ENCODE measurements at regions not wholly inside any gene's neighbourhood (a gene's known extent, or its start where the extent isn't known, plus 50 kb on each side); places are given as distances from the start of the nearest gene placed in this dataset.

DNA sequence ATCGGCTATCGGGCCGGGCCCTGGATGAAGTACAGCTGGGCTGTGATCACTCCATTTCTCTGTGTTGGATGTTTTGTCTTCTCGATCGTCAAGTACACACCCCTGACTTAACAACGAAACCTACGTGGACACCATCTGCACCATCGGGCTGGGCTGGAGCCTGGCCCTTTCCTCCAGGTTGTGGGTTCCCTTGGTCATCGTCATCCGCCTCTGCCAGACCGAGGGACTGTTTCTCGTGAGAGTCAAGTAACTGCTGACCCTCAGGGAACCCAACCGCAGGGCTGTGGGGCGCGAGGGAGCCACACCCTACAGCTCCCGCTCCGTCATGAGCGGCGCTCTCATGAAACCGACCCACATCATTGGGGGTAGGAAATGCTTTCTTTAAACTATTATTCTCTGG, 842.4 kb upstream of the TMPRSS15 start:
- in situ Hi-C loops (cut with MboI; ENCODE audit: low sequenced_read_pairs in 4 of 4) (loop anchor here in 1 of 4 donors (10.0 kb wide), 1 partner anchor 59 kb away; no protein-coding TSS in a partner anchor), intact Hi-C loops (cut with DNase I; ENCODE audit: low total_unique reads) (no loop called here)
- H3K27ac ChIP-seq: no peak overlapping the region
- no peak overlapping the region for H3K4me3 ChIP-seq
- DNase-seq (no peak), ATAC-seq (no peak)
- H3K36me3 ChIP-seq: no peaks in the 10 kb centered on the region
- no peak for TF ChIP-seq POLR2A (IDR thresholded peaks at IDR 0.05)
- TF ChIP-seq, protein P1, sequence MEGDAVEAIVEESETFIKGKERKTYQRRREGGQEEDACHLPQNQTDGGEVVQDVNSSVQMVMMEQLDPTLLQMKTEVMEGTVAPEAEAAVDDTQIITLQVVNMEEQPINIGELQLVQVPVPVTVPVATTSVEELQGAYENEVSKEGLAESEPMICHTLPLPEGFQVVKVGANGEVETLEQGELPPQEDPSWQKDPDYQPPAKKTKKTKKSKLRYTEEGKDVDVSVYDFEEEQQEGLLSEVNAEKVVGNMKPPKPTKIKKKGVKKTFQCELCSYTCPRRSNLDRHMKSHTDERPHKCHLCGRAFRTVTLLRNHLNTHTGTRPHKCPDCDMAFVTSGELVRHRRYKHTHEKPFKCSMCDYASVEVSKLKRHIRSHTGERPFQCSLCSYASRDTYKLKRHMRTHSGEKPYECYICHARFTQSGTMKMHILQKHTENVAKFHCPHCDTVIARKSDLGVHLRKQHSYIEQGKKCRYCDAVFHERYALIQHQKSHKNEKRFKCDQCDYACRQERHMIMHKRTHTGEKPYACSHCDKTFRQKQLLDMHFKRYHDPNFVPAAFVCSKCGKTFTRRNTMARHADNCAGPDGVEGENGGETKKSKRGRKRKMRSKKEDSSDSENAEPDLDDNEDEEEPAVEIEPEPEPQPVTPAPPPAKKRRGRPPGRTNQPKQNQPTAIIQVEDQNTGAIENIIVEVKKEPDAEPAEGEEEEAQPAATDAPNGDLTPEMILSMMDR (IDR thresholded peaks at IDR 0.05 in 4 of 5, conservative IDR thresholded peaks at IDR 0.05 in 1 of 5): no peak
- no peaks in the 10 kb centered on the region for H3K27me3 ChIP-seq
- no peaks in the 10 kb centered on the region for H3K9me3 ChIP-seq
- H3K4me1 ChIP-seq: no peaks in the 10 kb centered on the region

DNA sequence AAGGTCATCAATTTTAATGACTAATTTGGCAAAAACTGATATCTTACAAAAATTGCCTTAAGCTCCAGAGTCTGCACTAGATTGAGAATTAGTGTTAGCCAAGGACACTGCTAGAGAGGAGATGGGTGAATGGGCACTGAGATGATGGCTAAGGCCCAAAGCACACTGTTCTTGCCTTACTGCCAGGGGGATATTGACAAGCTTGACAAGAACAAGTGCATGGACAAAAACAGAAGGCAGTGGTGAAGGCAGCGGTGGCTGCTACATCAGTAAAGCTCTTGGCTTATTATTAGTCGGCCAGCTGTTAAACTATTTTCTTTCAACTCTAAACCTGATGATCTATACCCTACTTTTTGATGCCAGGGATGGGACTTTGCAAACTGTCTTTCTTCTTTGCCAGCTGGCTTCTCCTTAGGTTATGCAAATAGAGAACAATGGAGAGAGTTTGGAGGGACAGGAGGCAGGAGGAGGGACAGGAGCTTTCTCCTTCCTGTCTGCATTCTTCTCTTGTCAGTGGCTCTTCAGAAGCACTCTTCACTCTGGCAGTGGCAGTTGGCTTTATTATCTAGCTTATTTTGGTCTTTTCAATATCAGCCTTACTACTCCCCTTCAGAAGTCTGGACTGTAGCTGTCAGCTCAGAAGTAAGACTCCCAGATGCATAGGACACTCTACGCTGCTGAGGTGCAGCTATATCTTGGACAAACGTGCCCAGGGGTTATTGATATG, 853.5 kb upstream of the TMPRSS15 start:
- Histone ChIP-seq H3K4me3 (no peak overlapping the region), H3K27ac (no peak overlapping the region), H3K9me3 (no peaks in the 10 kb centered on the region), H3K4me1 (no peaks in the 10 kb centered on the region), H3K36me3 (no peaks in the 10 kb centered on the region), H3K27me3 (no peaks in the 10 kb centered on the region)
- no peak for ATAC-seq
- in situ Hi-C loops (cut with MboI; ENCODE audit: low sequenced_read_pairs in 4 of 4): no loop called here
- TF ChIP-seq, protein P1 (IDR thresholded peaks at IDR 0.05 in 4 of 5, conservative IDR thresholded peaks at IDR 0.05 in 1 of 5): no peak
- TF ChIP-seq POLR2A (IDR thresholded peaks at IDR 0.05): no peak
- intact Hi-C loops (cut with DNase I; ENCODE audit: low total_unique reads): no loop called here
- no peak for DNase-seq

DNA sequence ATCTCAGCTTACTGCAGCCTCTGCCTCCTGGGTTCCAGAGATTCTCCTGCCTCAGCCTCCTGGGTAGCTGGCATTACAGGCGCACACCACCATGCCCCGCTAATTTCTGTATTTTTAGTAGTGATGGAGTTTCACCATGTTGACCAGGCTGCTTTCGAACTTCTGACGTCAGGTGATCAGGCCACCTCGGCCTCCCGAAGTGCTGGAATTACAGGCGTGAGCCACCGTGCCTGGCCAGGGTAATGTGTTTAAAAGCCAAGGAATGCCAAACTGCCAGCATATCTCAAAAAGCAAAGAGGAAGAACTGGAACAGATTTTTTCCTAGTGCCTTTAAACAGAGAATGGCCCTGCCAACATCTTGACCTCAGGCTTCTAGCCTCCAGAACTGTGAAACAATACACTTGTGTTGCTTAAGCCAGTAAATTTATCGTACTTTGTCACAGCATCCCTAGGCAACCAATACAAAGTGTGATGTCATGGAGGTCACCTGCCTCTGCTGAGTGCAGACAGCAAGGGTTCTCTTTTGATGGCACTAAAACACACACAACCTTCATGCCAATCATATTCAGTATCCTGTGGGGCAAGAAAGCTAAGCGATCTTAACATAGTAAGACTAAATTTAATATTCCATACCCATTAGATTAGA, 858.3 kb upstream of the TMPRSS15 start:
- DNase-seq (no peak), ATAC-seq (no peak)
- Histone ChIP-seq H3K9me3 (no peaks in the 10 kb centered on the region), H3K27me3 (no peaks in the 10 kb centered on the region), H3K27ac (no peak overlapping the region), H3K36me3 (no peaks in the 10 kb centered on the region), H3K4me1 (no peaks in the 10 kb centered on the region), H3K4me3 (no peak overlapping the region)
- in situ Hi-C loops (cut with MboI; ENCODE audit: low sequenced_read_pairs in 4 of 4): no loop called here
- TF ChIP-seq POLR2A (IDR thresholded peaks at IDR 0.05): no peak
- TF ChIP-seq, protein P1 (IDR thresholded peaks at IDR 0.05 in 4 of 5, conservative IDR thresholded peaks at IDR 0.05 in 1 of 5): no peak
- intact Hi-C loops (cut with DNase I; ENCODE audit: low total_unique reads): no loop called here

DNA sequence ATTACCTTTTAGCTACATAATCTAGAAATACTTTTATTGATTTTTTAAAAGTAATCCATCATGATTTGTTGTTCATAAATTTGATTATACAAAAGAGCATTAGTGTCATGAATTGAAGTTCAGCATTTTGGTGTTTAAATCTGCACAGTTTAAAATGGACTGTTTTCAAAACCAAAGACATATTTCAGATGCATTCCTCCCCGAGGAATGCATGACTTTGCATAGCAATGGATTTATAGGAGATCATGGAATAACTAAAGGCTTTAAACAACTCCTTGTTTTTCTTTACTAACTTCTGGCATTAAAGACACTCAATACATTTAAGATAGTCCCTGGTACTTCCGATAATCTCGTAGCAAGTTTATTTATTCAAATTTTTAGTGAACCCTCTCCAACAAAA, 863.1 kb upstream of the TMPRSS15 start:
- no peak for ATAC-seq
- no peaks in the 10 kb centered on the region for H3K9me3 ChIP-seq
- H3K36me3 ChIP-seq: no peaks in the 10 kb centered on the region
- no peak overlapping the region for H3K4me3 ChIP-seq
- no peak for DNase-seq
- in situ Hi-C loops (cut with MboI; ENCODE audit: low sequenced_read_pairs in 4 of 4): no loop called here
- TF ChIP-seq POLR2A (IDR thresholded peaks at IDR 0.05): no peak
- TF ChIP-seq, protein P1 (IDR thresholded peaks at IDR 0.05 in 4 of 5, conservative IDR thresholded peaks at IDR 0.05 in 1 of 5): no peak
- no peaks in the 10 kb centered on the region for H3K27me3 ChIP-seq
- H3K27ac ChIP-seq: no peak overlapping the region
- intact Hi-C loops (cut with DNase I; ENCODE audit: low total_unique reads): no loop called here
- no peaks in the 10 kb centered on the region for H3K4me1 ChIP-seq

All from gastrocnemius medialis (tissue), 4 donors.